K562 (cell line): ENCODE measurements at regions not wholly inside any gene's neighbourhood (a gene's known extent, or its start where the extent isn't known, plus 50 kb on each side); places are given as distances from the start of the nearest gene placed in this dataset.

Source experiments
- ATAC-seq: fragments of 200-7000 bp; cut with Tn5 transposase; 3 replicates; pipeline ENCODE4 v1.9.1; 2020; ENCODE audit warnings: moderate library complexity
- BruUV-seq: library from RNA; stranded (reverse); fragments of 400-500 nt; replicated peaks from 2 replicates; lab custom pipeline; 2021; lab: Mats Ljungman, UMichigan
- CTCF ChIA-PET: fragments of 300-600 bp; formaldehyde crosslinking; extraction: SDS; loops from one replicate; lab custom pipeline; 2021; ENCODE audit warnings: low intra/inter-chr PET ratio; lab: Yijun Ruan, JAX
- POLR2A ChIA-PET: fragments of 300-600, 350-650 bp; sonication (Branson Sonifier 250); formaldehyde crosslinking; extraction: SDS; loops from one replicate; lab custom pipeline; 2021; ENCODE audit warnings: antibody characterized with exemption, inconsistent platforms; lab: Yijun Ruan, JAX
- DNase-seq, 4 experiments: peaks; one replicate each; pipeline versions ENCODE4 v3.0.0 to v3.0.0-alpha.2; 2011 to 2018; ENCODE audit warnings: low spot score in 3 of 4, mixed read lengths in 3 of 4; ENCODE audit errors: extremely low read depth in 1 of 4
- FAIRE-seq: peaks from 2 replicates; lab custom pipeline; 2011; peaks lifted over from hg19 to GRCh38; lab: Jason Lieb, UNC
- H2AFZ ChIP-seq: 2 replicates; pipeline ENCODE4 v1.6.0; 2011; ENCODE audit warnings: low read depth, low read length, control low read depth, inconsistent platforms
- H3K27ac ChIP-seq: fragments of 200-600 bp; 3 replicates; pipeline ENCODE4 v1.8.0; 2011; ENCODE audit warnings: low read depth, mild to moderate bottlenecking, control low read depth, inconsistent platforms, low read length, moderate library complexity, mixed read lengths; ENCODE audit errors: extremely low read depth
- H3K27me3 ChIP-seq, 2 experiments: fragments of 300-600 bp in 1 of 2; 2 replicates in 1 of 2; 3 replicates in 1 of 2; pipeline versions ENCODE4 v1.6.0 to v1.8.0; 2011; ENCODE audit warnings: inconsistent platforms in 2 of 2, low read length in 2 of 2, mild to moderate bottlenecking in 1 of 2, mixed read lengths in 1 of 2, moderate library complexity in 1 of 2; ENCODE audit not compliant: control insufficient read depth in 2 of 2, insufficient read depth in 2 of 2
- H3K36me3 ChIP-seq: fragments of 300-600 bp; 3 replicates; pipeline ENCODE4 v1.8.0; 2011; ENCODE audit warnings: mild to moderate bottlenecking, low read length, inconsistent platforms; ENCODE audit not compliant: control insufficient read depth, insufficient read depth
- H3K4me1 ChIP-seq, 2 experiments: fragments of 200-600 bp in 1 of 2; replicated peaks in 1 of 2; 2 replicates in 1 of 2; 3 replicates in 1 of 2; pipeline versions ENCODE4 v1.5.1 to v1.8.0; 2011; ENCODE audit warnings: inconsistent platforms in 2 of 2, low read length in 2 of 2, mild to moderate bottlenecking in 1 of 2, mixed read lengths in 1 of 2, moderate library complexity in 1 of 2; ENCODE audit not compliant: control insufficient read depth in 2 of 2, insufficient read depth in 2 of 2
- H3K4me2 ChIP-seq: 2 replicates; pipeline ENCODE4 v1.6.1; 2011; ENCODE audit warnings: low read length, control low read depth, inconsistent platforms, mixed read lengths; ENCODE audit not compliant: insufficient read depth
- H3K4me3 ChIP-seq: fragments of 200-600 bp; sonication (generic), shearing (Covaris generic); 2 replicates; pipeline ENCODE4 v1.5.1; 2016; ENCODE audit warnings: control low read depth, inconsistent platforms
- H3K79me2 ChIP-seq: fragments of 200-600 bp; 3 replicates; pipeline ENCODE4 v1.8.0; 2011; ENCODE audit warnings: low read length, inconsistent platforms; ENCODE audit not compliant: control insufficient read depth, insufficient read depth
- H3K9ac ChIP-seq, 2 experiments: 2 replicates each; pipeline versions ENCODE4 v1.6.0 to v1.6.1; 2011; ENCODE audit warnings: low read depth in 2 of 2, low read length in 2 of 2, control low read depth in 1 of 2, inconsistent platforms in 1 of 2, mild to moderate bottlenecking in 1 of 2, mixed read lengths in 1 of 2; ENCODE audit not compliant: insufficient read depth in 1 of 2
- H3K9me1 ChIP-seq: one replicate; pipeline ENCODE4 v1.6.0; 2011; ENCODE audit warnings: inconsistent platforms, mild to moderate bottlenecking, low read length, moderate library complexity; ENCODE audit not compliant: control insufficient read depth, insufficient read depth
- H3K9me3 ChIP-seq: replicated peaks from 2 replicates; pipeline ENCODE4 v1.5.1; 2011; ENCODE audit warnings: low read depth, low read length, inconsistent platforms; ENCODE audit not compliant: control insufficient read depth, insufficient read depth
- H4K20me1 ChIP-seq: replicated peaks from 2 replicates; pipeline ENCODE4 v1.6.1; 2011; ENCODE audit warnings: low read length, inconsistent platforms, mixed read lengths; ENCODE audit not compliant: control insufficient read depth, insufficient read depth
- HMGN3 ChIP-seq: IDR thresholded peaks from 2 replicates; pipeline ENCODE4 v1.6.1; 2011; ENCODE audit warnings: borderline replicate concordance, low read depth, mild to moderate bottlenecking, mixed read lengths, low read length; ENCODE audit not compliant: insufficient read length; ENCODE audit errors: extremely low read depth
- PREB ChIP-seq: sonication (generic); formaldehyde crosslinking; IDR thresholded peaks from 2 replicates; pipeline ENCODE4 v1.8.1; 2023; ENCODE audit warnings: mild to moderate bottlenecking, missing genetic modification reagents
- RBFOX2 ChIP-seq: fragments of 200-400 bp; formaldehyde crosslinking; IDR thresholded peaks from 2 replicates; pipeline ENCODE4 v1.6.1; 2017; ENCODE audit warnings: low read depth, mild to moderate bottlenecking, low read length, moderate library complexity
- WGBS: fragments of 100-300 bp; shearing (Covaris generic); methylation state at CpG from one replicate; pipeline ENCODE4 v1.1.6; 2016; ENCODE audit warnings: low coverage, mixed read lengths; ENCODE audit not compliant: insufficient coverage; ENCODE audit errors: missing lambda C conversion rate; 5-methylcytosine and 5-hydroxymethylcytosine counted together
- in situ Hi-C: fragments of 300-500 bp; cut with MboI; formaldehyde crosslinking; loops from 4 replicates; pipeline ENCODE4 v1.15.0; 2018; ENCODE audit warnings: inconsistent platforms, mixed read lengths
- intact Hi-C: fragments of 100-400 bp; cut with micrococcal nuclease; formaldehyde crosslinking; loops from 2 replicates; pipeline ENCODE4 v1.14.2; 2022
- TF ChIP-seq, protein P1 (sequence below): fragments of 450-650 bp; IDR thresholded peaks from 2 replicates; pipeline ENCODE4 v1.6.1; 2016; ENCODE audit warnings: missing biosample characterization, missing genetic modification characterization

GRCh38 chr4:117560329-117560728 is 474.0 kb upstream of the NDST3 start:
- intact Hi-C loops, result no loop called here
- BruUV-seq, result no TSS peak

More at GRCh38 chr4:117560329-117560728, 474.0 kb upstream of the NDST3 start:
- CTCF ChIA-PET, result no interaction called here
- H3K9me1 ChIP-seq, result no peaks in the 10 kb centered on the region
- H3K4me3 ChIP-seq, result no peak overlapping the region
- no peak overlapping the region for H3K27ac ChIP-seq
- WGBS, result 0% methylated on average over 1 of the region's 1 CpG
- no peaks in the 10 kb centered on the region for H3K4me1 ChIP-seq
- H4K20me1 ChIP-seq, result no peaks in the 10 kb centered on the region
- POLR2A ChIA-PET, result no interaction called here
- FAIRE-seq, result no peak
- DNase-seq, result no peak
- ATAC-seq, result no peak
- no peaks in the 10 kb centered on the region for H3K36me3 ChIP-seq
- in situ Hi-C loops, result no loop called here
- H3K4me2 ChIP-seq, result no peak overlapping the region
- no peak overlapping the region for H3K9ac ChIP-seq
- no peaks in the 10 kb centered on the region for H3K27me3 ChIP-seq
- TF ChIP-seq, protein P1, sequence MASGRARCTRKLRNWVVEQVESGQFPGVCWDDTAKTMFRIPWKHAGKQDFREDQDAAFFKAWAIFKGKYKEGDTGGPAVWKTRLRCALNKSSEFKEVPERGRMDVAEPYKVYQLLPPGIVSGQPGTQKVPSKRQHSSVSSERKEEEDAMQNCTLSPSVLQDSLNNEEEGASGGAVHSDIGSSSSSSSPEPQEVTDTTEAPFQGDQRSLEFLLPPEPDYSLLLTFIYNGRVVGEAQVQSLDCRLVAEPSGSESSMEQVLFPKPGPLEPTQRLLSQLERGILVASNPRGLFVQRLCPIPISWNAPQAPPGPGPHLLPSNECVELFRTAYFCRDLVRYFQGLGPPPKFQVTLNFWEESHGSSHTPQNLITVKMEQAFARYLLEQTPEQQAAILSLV (tag), result no peak
- TF ChIP-seq HMGN3 (no peak), RBFOX2 (no peak), PREB (CRISPR knock-in tag) (no peak)
- no peaks in the 10 kb centered on the region for H3K79me2 ChIP-seq
- no peaks in the 10 kb centered on the region for H3K9me3 ChIP-seq
- H2AFZ ChIP-seq, result no peak overlapping the region
